SK-N-MC (cell line): ENCODE measurements at regions not wholly inside any gene's neighbourhood (a gene's known extent, or its start where the extent isn't known, plus 50 kb on each side); places are given as distances from the start of the nearest gene placed in this dataset.

Experiments
- DNase-seq: peaks from one replicate; pipeline ENCODE4 v3.0.0-alpha.2; 2011; ENCODE audit warnings: low read depth, low spot score
- H3K27ac ChIP-seq: fragments of 200-600 bp; sonication (generic); 2 replicates; pipeline ENCODE4 v1.5.1; 2016; ENCODE audit warnings: mixed run types
- H3K36me3 ChIP-seq: fragments of 200-600 bp; sonication (generic); 2 replicates; pipeline ENCODE4 v1.6.1; 2017; ENCODE audit warnings: antibody characterized with exemption, low read length, mixed read lengths; ENCODE audit not compliant: insufficient read depth
- H3K4me3 ChIP-seq: fragments of 200-600 bp; sonication (generic); 2 replicates; pipeline ENCODE4 v1.5.1; 2016
- H3K9ac ChIP-seq: fragments of 200-600 bp; sonication (generic); 2 replicates; pipeline ENCODE4 v1.8.0; 2017; ENCODE audit warnings: mixed run types, mixed read lengths; ENCODE audit not compliant: insufficient read length
- H3K9me3 ChIP-seq: fragments of 200-600 bp; sonication (generic); 2 replicates; pipeline ENCODE4 v1.6.1; 2017; ENCODE audit warnings: low read depth, mild to moderate bottlenecking, antibody characterized with exemption, low read length, moderate library complexity, mixed read lengths
- EZH2 ChIP-seq: fragments of 200-600 bp; sonication (generic); IDR thresholded peaks from one replicate; pipeline ENCODE4 v1.6.1; 2017; ENCODE audit warnings: antibody characterized with exemption
- FOXP2 ChIP-seq: optimal IDR thresholded peaks from 2 replicates; pipeline ENCODE3; 2011; ENCODE audit warnings: mild to moderate bottlenecking, moderate library complexity; ENCODE audit not compliant: insufficient read depth; ENCODE audit errors: extremely low read length, control extremely low read depth
- POLR2AphosphoS5 ChIP-seq: IDR thresholded peaks from 2 replicates; pipeline ENCODE4 v1.6.1; 2012; ENCODE audit warnings: mild to moderate bottlenecking, low read depth, low read length, borderline replicate concordance

- no peak overlapping the region for H3K9ac ChIP-seq
- H3K4me3 ChIP-seq: no peak overlapping the region
- no peaks in the 10 kb centered on the region for H3K36me3 ChIP-seq
- H3K27ac ChIP-seq: peak overlapping the region; percentile 82
- TF ChIP-seq POLR2AphosphoS5 (peak; percentile 22; the same call in 1 of the 2 replicates), FOXP2 (peak; percentile 17), EZH2 (no peak)
- no peaks in the 10 kb centered on the region for H3K9me3 ChIP-seq
- peak; percentile 39 for DNase-seq
These were observed 142.7 kb upstream of the SYT1 start for GRCh38 chr12:78721906-78722305.

DNA sequence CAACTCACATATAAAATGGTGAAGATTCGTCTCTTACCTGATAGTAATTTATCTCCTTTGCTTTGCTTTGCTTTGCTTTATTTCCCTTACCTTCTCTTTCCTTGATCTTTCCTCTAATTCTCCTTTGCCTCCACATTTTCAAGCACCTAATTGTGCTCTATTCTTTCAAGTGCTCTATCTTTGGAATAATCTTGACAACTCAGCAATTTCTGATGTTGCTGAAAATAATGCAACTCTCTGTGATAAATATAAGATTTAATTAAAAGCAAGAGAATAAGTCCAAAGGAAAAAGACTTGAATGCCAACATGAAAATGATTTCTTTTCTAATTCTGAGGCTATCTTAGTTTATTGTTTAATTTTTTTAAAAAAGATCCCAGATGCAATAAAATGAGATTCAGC lies 139.5 kb upstream of the SYT1 start:
- no peak; the same call in 1 of the 2 replicates for TF ChIP-seq POLR2AphosphoS5
- TF ChIP-seq FOXP2: no peak
- TF ChIP-seq EZH2: no peak
- no peak for DNase-seq
- no peaks in the 10 kb centered on the region for H3K36me3 ChIP-seq
- no peak overlapping the region for H3K9ac ChIP-seq
- H3K9me3 ChIP-seq: no peaks in the 10 kb centered on the region
- no peak overlapping the region for H3K4me3 ChIP-seq
- H3K27ac ChIP-seq: no peak overlapping the region

DNA sequence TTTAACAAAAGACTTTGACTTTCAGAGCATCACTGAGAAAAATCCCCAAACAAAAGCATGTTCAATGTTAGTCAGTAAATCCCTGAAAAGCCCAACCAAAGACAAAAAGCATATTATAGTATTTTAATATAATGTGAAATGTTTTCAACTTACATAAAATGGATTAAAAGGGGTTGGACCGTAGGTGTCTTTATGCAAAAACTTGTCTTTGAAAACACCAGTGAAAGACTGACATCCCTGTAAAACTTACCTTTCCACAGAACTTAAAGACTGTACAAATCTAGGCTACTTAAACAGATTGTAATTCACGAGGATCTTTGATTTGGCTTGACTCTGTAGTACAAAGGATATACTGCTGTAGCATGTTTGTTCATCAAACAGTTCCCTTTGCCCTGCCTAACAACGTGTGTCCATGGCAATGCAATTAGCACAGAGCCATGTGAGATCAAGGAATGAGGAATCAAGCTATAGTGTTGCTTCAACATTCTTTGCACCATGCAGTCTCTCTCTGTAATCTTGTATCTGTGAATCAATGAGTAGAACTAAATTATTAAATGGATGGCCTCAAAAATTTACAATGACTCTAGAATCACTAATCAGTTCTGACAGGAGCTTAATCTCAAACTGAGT lies 138.5 kb upstream of the SYT1 start:
- no peak overlapping the region for H3K9ac ChIP-seq
- no peak overlapping the region for H3K4me3 ChIP-seq
- H3K27ac ChIP-seq: no peak overlapping the region
- TF ChIP-seq FOXP2 (no peak), EZH2 (no peak), POLR2AphosphoS5 (no peak)
- H3K9me3 ChIP-seq: no peaks in the 10 kb centered on the region
- no peak for DNase-seq
- H3K36me3 ChIP-seq: no peaks in the 10 kb centered on the region

GRCh38 chr12:78726854-78727253 lies 137.7 kb upstream of the SYT1 start:
- H3K9ac ChIP-seq: no peak overlapping the region
- H3K36me3 ChIP-seq: no peaks in the 10 kb centered on the region
- TF ChIP-seq POLR2AphosphoS5 (no peak), EZH2 (no peak), FOXP2 (no peak)
- H3K4me3 ChIP-seq: no peak overlapping the region
- no peak overlapping the region for H3K27ac ChIP-seq
- no peak for DNase-seq
- no peaks in the 10 kb centered on the region for H3K9me3 ChIP-seq

DNA sequence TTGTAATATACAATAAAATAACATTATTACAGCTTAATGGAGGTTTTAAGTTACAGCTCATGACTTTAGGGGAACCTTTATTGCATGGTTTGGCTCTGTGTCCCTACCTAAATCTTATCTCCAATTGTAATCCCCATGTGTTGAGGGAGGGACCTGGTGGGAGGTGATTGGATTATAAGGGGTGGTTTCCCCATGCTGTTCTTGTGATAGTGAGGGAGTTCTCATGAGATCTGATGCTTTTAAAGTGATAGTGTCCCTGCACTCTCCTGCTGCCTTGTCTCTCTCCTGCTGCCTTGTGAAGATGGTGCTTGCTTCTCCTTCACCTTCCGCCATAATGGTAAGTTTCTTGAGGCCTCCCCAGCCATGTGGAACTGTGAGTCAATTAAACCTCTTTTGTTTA lies 132.1 kb upstream of the SYT1 start:
- no peaks in the 10 kb centered on the region for H3K9me3 ChIP-seq
- H3K27ac ChIP-seq: no peak overlapping the region
- no peaks in the 10 kb centered on the region for H3K36me3 ChIP-seq
- TF ChIP-seq POLR2AphosphoS5 (no peak), EZH2 (no peak), FOXP2 (no peak)
- DNase-seq: no peak
- no peak overlapping the region for H3K4me3 ChIP-seq
- H3K9ac ChIP-seq: no peak overlapping the region

DNA sequence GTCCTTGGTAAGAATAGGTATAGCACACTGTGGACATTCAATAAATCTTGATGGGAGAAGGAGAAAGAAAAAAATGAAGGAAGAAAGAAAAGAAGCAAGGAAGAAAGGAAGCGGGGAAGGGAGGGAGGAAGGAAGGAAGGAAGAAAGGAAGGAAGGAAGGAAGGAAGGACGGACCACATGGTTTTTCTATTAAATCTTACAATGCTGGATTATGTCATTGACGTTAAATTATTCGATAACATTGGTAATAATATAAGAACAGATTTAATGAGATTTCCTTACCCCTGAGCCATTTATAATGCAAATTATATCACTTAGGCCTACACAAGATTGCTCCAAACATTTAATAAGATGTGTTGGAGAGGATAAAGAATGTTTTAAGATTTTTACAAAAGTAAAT lies 124.9 kb upstream of the SYT1 start:
- DNase-seq: peak; percentile 91
- Histone ChIP-seq H3K9ac (peak overlapping the region; percentile 76), H3K27ac (peak overlapping the region; percentile 99), H3K4me3 (peak overlapping the region; percentile 67), H3K36me3 (peaks cover 4% of the 10 kb centered on the region; the same call in 1 of the 2 replicates), H3K9me3 (no peaks in the 10 kb centered on the region; the same call in 1 of the 2 replicates)
- peak; percentile 70; the same call in 1 of the 2 replicates for TF ChIP-seq POLR2AphosphoS5
- no peak for TF ChIP-seq EZH2

DNA sequence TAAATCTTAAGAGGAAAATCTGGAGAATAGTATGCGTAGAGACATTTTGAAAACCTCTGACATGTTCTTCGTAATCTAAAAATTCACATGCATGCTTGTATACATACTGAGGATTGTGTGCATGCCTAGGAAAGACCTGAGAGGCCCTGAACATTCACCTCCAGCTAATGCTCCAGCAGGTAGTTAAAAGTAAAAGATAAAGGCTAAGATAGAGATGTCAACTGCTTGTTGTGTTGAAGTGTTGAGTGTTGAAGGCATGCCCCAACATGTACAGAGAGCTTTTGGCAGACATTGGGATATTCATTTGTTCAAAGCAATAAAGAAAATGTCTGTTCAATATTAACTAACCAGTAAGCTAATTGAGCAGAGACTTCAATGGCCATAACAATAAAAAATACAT lies 118.6 kb upstream of the SYT1 start:
- peaks cover 4% of the 10 kb centered on the region; the same call in 1 of the 2 replicates for H3K36me3 ChIP-seq
- no peak for DNase-seq

DNA sequence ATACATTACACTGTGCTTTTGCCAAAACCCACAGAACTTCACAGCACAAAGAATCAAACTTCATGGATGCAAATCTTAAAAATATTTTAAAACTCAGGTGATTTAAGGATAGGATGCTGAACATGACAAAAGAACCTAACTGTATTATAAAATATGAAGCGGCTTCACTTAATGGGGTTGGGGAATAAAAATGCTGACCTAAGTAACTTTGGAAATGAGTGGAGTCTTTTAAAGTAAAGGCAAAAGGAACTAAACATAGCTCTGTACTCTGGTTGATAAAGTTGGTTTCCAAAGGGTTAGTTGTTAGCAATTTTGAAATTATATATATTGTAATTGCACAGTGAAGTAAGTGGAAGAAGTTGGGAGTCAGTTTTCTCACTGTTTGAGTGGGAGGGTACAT lies 111.5 kb upstream of the SYT1 start:
- H3K27ac ChIP-seq: no peak overlapping the region
- no peak for TF ChIP-seq POLR2AphosphoS5
- no peak for TF ChIP-seq EZH2
- no peak for TF ChIP-seq FOXP2
- H3K9ac ChIP-seq: no peak overlapping the region
- no peaks in the 10 kb centered on the region for H3K36me3 ChIP-seq
- no peaks in the 10 kb centered on the region; the same call in 1 of the 2 replicates for H3K9me3 ChIP-seq
- no peak overlapping the region for H3K4me3 ChIP-seq
- no peak for DNase-seq

More for the DNA sequence above, 118.6 kb upstream of the SYT1 start:
- Histone ChIP-seq H3K9me3 (no peaks in the 10 kb centered on the region; the same call in 1 of the 2 replicates), H3K4me3 (no peak overlapping the region), H3K9ac (no peak overlapping the region), H3K27ac (no peak overlapping the region)
- TF ChIP-seq POLR2AphosphoS5 (no peak), FOXP2 (no peak), EZH2 (no peak)

DNA sequence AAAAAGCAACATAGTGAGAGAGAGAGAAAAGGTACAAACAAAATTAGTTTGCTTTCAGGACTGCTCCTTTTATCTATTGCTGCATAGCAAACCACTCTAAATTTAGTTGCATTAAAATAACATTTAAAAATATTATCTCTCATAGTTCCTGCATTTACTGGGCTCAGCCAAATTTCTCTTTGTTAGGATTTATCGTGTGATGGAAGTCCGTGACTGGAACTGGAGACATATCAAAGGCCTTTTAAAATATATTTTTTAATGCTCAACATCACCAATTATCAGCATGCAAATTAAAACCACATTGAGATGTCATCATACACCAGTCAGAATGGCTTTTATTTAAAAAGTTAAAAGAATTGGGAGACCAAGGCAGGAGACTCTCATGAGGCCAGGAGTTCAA lies 107.6 kb upstream of the SYT1 start:
- H3K27ac ChIP-seq: 0 out of 2 replicates have a peak overlapping the region, but pooled peaks have one; percentile 34
- H3K36me3 ChIP-seq: no peaks in the 10 kb centered on the region
- H3K9ac ChIP-seq: no peak overlapping the region
- no peak overlapping the region for H3K4me3 ChIP-seq
- H3K9me3 ChIP-seq: no peaks in the 10 kb centered on the region; the same call in 1 of the 2 replicates
- DNase-seq: no peak
- TF ChIP-seq EZH2: no peak
- no peak for TF ChIP-seq FOXP2
- no peak for TF ChIP-seq POLR2AphosphoS5

DNA sequence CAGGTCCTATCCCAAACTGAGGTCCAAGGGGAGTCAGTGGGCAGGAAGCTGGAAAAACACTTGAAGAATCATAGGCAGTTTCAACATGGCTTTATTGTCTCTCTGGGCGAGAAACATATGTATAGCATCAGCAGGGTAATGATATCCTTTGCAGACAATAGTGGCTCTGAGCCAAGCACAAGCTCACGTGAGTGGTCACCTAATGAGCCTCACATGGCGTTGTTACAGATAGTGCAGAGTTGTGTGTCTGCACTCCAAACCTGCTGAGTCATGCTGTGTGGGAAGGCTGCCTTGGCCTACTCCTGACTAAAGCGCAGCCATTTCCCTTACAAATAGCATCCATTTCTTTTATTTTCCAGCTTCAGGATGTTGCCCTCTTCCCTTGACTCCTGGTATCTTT lies 105.2 kb upstream of the SYT1 start:
- no peak overlapping the region for H3K9ac ChIP-seq
- no peak overlapping the region for H3K4me3 ChIP-seq
- DNase-seq: no peak
- no peaks in the 10 kb centered on the region; the same call in 1 of the 2 replicates for H3K9me3 ChIP-seq
- H3K36me3 ChIP-seq: no peaks in the 10 kb centered on the region
- no peak overlapping the region for H3K27ac ChIP-seq
- TF ChIP-seq FOXP2 (no peak), EZH2 (no peak), POLR2AphosphoS5 (no peak)
